ENCODE measurements at regions not wholly inside any gene's neighbourhood (a gene's known extent, or its start where the extent isn't known, plus 50 kb on each side); places are given as distances from the start of the nearest gene placed in this dataset.

GRCh38 chr13:27001705-27002104, 169.9 kb downstream of the USP12 start:
- no peak for TF ChIP-seq MYC (IDR thresholded peaks at IDR 0.05; ENCODE audit: low read depth, low read length)
- TF ChIP-seq, protein P1, sequence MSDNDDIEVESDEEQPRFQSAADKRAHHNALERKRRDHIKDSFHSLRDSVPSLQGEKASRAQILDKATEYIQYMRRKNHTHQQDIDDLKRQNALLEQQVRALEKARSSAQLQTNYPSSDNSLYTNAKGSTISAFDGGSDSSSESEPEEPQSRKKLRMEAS (IDR thresholded peaks at IDR 0.05; ENCODE audit: low read depth, low read length): no peak
- no peak for TF ChIP-seq CTCF (IDR thresholded peaks at IDR 0.05; ENCODE audit: low read depth, low read length)
- TF ChIP-seq POLR2A (IDR thresholded peaks at IDR 0.05; ENCODE audit: extremely low read depth, insufficient read length): no peak
- DNase-seq (ENCODE audit: low read depth): no peak
- H3K4me3 ChIP-seq (ENCODE audit: low read depth, low read length): no peak overlapping the region

DNA sequence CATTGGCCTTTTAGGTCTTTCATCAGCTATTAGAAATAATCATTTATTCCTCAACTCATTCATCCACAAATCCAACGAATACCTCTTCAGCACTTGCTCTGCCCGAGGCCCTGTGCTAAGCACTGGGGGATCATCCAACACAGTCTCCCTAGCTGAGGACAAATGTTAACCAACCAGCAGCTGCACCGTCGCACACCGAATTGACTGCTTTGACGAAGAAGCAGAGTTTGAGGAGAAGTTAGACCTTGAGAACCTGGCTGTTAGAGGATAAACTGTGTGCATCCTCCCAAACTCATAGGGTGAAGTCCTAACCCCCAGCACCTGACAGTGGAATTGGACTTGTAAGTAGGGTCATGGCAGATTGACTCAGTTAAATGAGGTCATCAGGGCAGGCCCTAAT, 170.9 kb downstream of the USP12 start:
- no peak for TF ChIP-seq CTCF (IDR thresholded peaks at IDR 0.05; ENCODE audit: low read depth, low read length)
- DNase-seq (ENCODE audit: low read depth): no peak
- no peak overlapping the region for H3K4me3 ChIP-seq (ENCODE audit: low read depth, low read length)

DNA sequence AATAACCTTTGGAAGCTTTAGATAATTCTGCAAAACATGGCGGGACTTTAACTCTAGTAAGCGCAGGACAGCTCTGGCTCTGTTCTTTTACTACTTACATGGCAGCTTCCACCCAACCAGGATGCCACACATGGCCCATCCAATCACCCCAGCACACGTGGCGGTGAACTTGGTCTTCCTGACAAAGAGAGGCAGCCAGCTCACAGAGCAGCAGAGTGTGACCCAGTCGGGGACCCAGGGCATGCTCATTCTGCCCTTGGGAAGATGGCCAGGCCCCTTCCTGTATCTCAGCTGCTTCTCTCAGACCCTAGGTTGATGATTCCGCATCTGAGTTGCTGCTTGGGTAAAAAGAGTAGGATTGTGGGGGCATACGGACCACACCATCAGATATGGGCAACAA, 172.1 kb downstream of the USP12 start:
- no peak overlapping the region for H3K4me3 ChIP-seq (ENCODE audit: low read depth, low read length)
- TF ChIP-seq CTCF (IDR thresholded peaks at IDR 0.05; ENCODE audit: low read depth, low read length): no peak
- TF ChIP-seq MYC (IDR thresholded peaks at IDR 0.05; ENCODE audit: low read depth, low read length): no peak
- no peak for TF ChIP-seq POLR2A (IDR thresholded peaks at IDR 0.05; ENCODE audit: extremely low read depth, insufficient read length)
- TF ChIP-seq, protein P1 (IDR thresholded peaks at IDR 0.05; ENCODE audit: low read depth, low read length): no peak
- DNase-seq (ENCODE audit: low read depth): no peak

- peak; percentile 65 for DNase-seq (ENCODE audit: low read depth)
- H3K4me3 ChIP-seq (ENCODE audit: low read depth, low read length): no peak overlapping the region
- TF ChIP-seq POLR2A (IDR thresholded peaks at IDR 0.05; ENCODE audit: extremely low read depth, insufficient read length) (no peak), MYC (IDR thresholded peaks at IDR 0.05; ENCODE audit: low read depth, low read length) (no peak), CTCF (IDR thresholded peaks at IDR 0.05; ENCODE audit: low read depth, low read length) (no peak)
- TF ChIP-seq, protein P1 (IDR thresholded peaks at IDR 0.05; ENCODE audit: low read depth, low read length): no peak
Measured at GRCh38 chr13:26998292-26998691, 173.3 kb downstream of the USP12 start.

- DNase-seq (ENCODE audit: low read depth): peak; percentile 98
- peak overlapping the region; percentile 22 for H3K4me3 ChIP-seq (ENCODE audit: low read depth, low read length)
- TF ChIP-seq, protein P1 (IDR thresholded peaks at IDR 0.05; ENCODE audit: low read depth, low read length): peak; percentile 73
- TF ChIP-seq POLR2A (IDR thresholded peaks at IDR 0.05; ENCODE audit: extremely low read depth, insufficient read length): peak; percentile 40
- no peak for TF ChIP-seq CTCF (IDR thresholded peaks at IDR 0.05; ENCODE audit: low read depth, low read length)
- TF ChIP-seq MYC (IDR thresholded peaks at IDR 0.05; ENCODE audit: low read depth, low read length): peak; percentile 71; the same call in 1 of the 2 replicates
Measured at GRCh38 chr13:26996965-26997752, 174.5 kb downstream of the USP12 start.
